CD8-positive, alpha-beta memory T cell (primary cell): ENCODE measurements at regions not wholly inside any gene's neighbourhood (a gene's known extent, or its start where the extent isn't known, plus 50 kb on each side); places are given as distances from the start of the nearest gene placed in this dataset.
"Not testable (repeated sequence)": the region's sequence is repeated elsewhere in the genome, so short reads cannot be mapped to it uniquely, and the experiment has no call there.

Source experiments
- CTCF ChIA-PET: fragments of 350-600 bp; sonication (Branson Sonifier 250); formaldehyde crosslinking; loops from one replicate; lab custom pipeline; 2021; ENCODE audit warnings: antibody characterized with exemption; lab: Charles Lee
- POLR2A ChIA-PET: fragments of 350-600 bp; sonication (Branson Sonifier 250); formaldehyde crosslinking; loops from one replicate; lab custom pipeline; 2021; ENCODE audit warnings: antibody characterized with exemption; lab: Charles Lee
- DNase-seq, 5 donors: peaks; one replicate each; pipeline versions ENCODE4 v3.0.0 to v3.0.0-alpha.2; 2020 to 2022; ENCODE audit warnings: mixed read lengths in 1 of 5
- H3K27ac ChIP-seq: one replicate; pipeline ENCODE4 v1.7.0; 2013; ENCODE audit warnings: low read depth, mild to moderate bottlenecking, low read length, moderate library complexity
- H3K27me3 ChIP-seq: 2 replicates; pipeline ENCODE4 v1.7.0; 2013; ENCODE audit warnings: low read length, mild to moderate bottlenecking; ENCODE audit not compliant: insufficient read depth, poor library complexity, severe bottlenecking
- H3K36me3 ChIP-seq: 2 replicates; pipeline ENCODE4 v1.7.0; 2013; ENCODE audit warnings: mild to moderate bottlenecking, low read length, moderate library complexity; ENCODE audit not compliant: insufficient read depth
- H3K4me1 ChIP-seq: 2 replicates; pipeline ENCODE4 v1.7.0; 2013; ENCODE audit warnings: mild to moderate bottlenecking, low read length, moderate library complexity; ENCODE audit not compliant: insufficient read depth
- H3K4me3 ChIP-seq: 2 replicates; pipeline ENCODE4 v1.7.0; 2013; ENCODE audit warnings: mild to moderate bottlenecking, low read length
- H3K9me3 ChIP-seq: 2 replicates; pipeline ENCODE4 v1.7.0; 2013; ENCODE audit warnings: mild to moderate bottlenecking, low read length
- H3K27ac Mint-ChIP-seq, 8 donors: one replicate each; pipeline ENCODE4 v1.8.0; 2020 to 2021; ENCODE audit warnings: mixed read lengths in 8 of 8, mild to moderate bottlenecking in 6 of 8, inconsistent platforms in 3 of 8, moderate library complexity in 3 of 8
- H3K27me3 Mint-ChIP-seq, 2 donors: one replicate each; pipeline ENCODE4 v1.8.0; 2020 to 2021; ENCODE audit warnings: mixed read lengths in 2 of 2, mild to moderate bottlenecking in 1 of 2, moderate library complexity in 1 of 2
- H3K36me3 Mint-ChIP-seq, 3 donors: one replicate each; pipeline ENCODE4 v1.8.0; 2020 to 2021; ENCODE audit warnings: mixed read lengths in 3 of 3, inconsistent platforms in 1 of 3, mild to moderate bottlenecking in 1 of 3
- H3K4me1 Mint-ChIP-seq, 3 donors: one replicate each; pipeline ENCODE4 v1.8.0; 2020 to 2021; ENCODE audit warnings: mixed read lengths in 3 of 3, inconsistent platforms in 1 of 3, mild to moderate bottlenecking in 1 of 3
- H3K4me3 Mint-ChIP-seq, 7 donors: one replicate each; pipeline ENCODE4 v1.8.0; 2020 to 2021; ENCODE audit warnings: mixed read lengths in 7 of 7, mild to moderate bottlenecking in 6 of 7, moderate library complexity in 4 of 7, inconsistent platforms in 2 of 7
- H3K9me3 Mint-ChIP-seq, 5 donors: one replicate each; pipeline ENCODE4 v1.8.0; 2020 to 2022; ENCODE audit warnings: mixed read lengths in 5 of 5, mild to moderate bottlenecking in 3 of 5, moderate library complexity in 2 of 5, inconsistent platforms in 1 of 5

- H3K9me3 ChIP-seq = no peaks in the 10 kb centered on the region
- DNase-seq = no peak
- H3K36me3 ChIP-seq = no peaks in the 10 kb centered on the region
- H3K4me1 Mint-ChIP-seq = no peaks in the 10 kb centered on the region
- no peaks in the 10 kb centered on the region for H3K4me1 ChIP-seq
- no peaks in the 10 kb centered on the region for H3K27me3 ChIP-seq
- POLR2A ChIA-PET = no interaction called here
- H3K27ac Mint-ChIP-seq = no peak overlapping the region
- CTCF ChIA-PET = interaction anchor here (0.7 kb wide), 1 partner anchor 838 kb away, joined by 3 read pairs; no protein-coding TSS in a partner anchor
- no peaks in the 10 kb centered on the region for H3K36me3 Mint-ChIP-seq
- peaks cover 0 to 14% of the 10 kb centered on the region in 2 donors for H3K27me3 Mint-ChIP-seq
- H3K9me3 Mint-ChIP-seq = no peaks in the 10 kb centered on the region
- H3K4me3 Mint-ChIP-seq = no peak overlapping the region
- no peak overlapping the region for H3K27ac ChIP-seq
- H3K4me3 ChIP-seq = no peak overlapping the region
Observed at GRCh38 chr14:57150449-57150848, 118.3 kb downstream of the EXOC5 start.

DNA sequence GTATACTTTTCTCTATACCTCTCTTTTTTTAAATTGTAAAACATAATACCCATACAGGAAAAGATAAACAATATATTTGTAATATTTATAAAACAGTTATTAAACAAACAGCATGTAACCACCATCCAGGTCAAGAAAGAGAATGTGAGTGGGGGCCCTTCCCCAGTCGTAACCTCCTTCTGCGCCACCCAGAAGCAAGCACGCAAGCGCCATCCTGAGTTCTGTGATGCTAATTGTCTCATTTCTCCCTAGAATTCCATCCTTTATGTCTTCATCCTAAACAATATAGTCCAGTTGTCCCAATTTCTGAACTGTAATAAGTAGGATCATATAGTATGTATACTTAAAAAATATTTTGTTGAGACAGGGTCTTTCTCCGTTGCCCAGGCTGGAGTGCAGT, 129.5 kb downstream of the EXOC5 start:
- Mint-ChIP-seq H3K4me3 (no peak overlapping the region), H3K27ac (no peak overlapping the region), H3K27me3 (peaks cover 7 to 16% of the 10 kb centered on the region in 2 donors), H3K9me3 (no peaks in the 10 kb centered on the region), H3K4me1 (no peaks in the 10 kb centered on the region), H3K36me3 (no peaks in the 10 kb centered on the region)
- H3K9me3 ChIP-seq = no peaks in the 10 kb centered on the region
- no peaks in the 10 kb centered on the region for H3K4me1 ChIP-seq
- CTCF ChIA-PET = no interaction called here
- H3K36me3 ChIP-seq = no peaks in the 10 kb centered on the region
- H3K27me3 ChIP-seq = no peaks in the 10 kb centered on the region
- no peak overlapping the region for H3K27ac ChIP-seq
- DNase-seq = no peak
- no peak overlapping the region for H3K4me3 ChIP-seq
- POLR2A ChIA-PET = no interaction called here

GRCh38 chr14:57136669-57137328, 131.9 kb downstream of the EXOC5 start:
- Mint-ChIP-seq H3K4me1 (no peaks in the 10 kb centered on the region), H3K4me3 (no peak overlapping the region), H3K36me3 (no peaks in the 10 kb centered on the region), H3K9me3 (no peaks in the 10 kb centered on the region), H3K27ac (no peak overlapping the region), H3K27me3 (peaks cover 5 to 11% of the 10 kb centered on the region in 2 donors)
- H3K27me3 ChIP-seq = no peaks in the 10 kb centered on the region
- H3K27ac ChIP-seq = no peak overlapping the region
- CTCF ChIA-PET = no interaction called here
- DNase-seq = no peak
- H3K36me3 ChIP-seq = no peaks in the 10 kb centered on the region
- no peaks in the 10 kb centered on the region for H3K9me3 ChIP-seq
- no peak overlapping the region for H3K4me3 ChIP-seq
- POLR2A ChIA-PET = no interaction called here
- H3K4me1 ChIP-seq = no peaks in the 10 kb centered on the region

GRCh38 chr14:57127809-57128208, 140.9 kb downstream of the EXOC5 start:
- H3K36me3 Mint-ChIP-seq, POLR2A ChIA-PET, H3K27ac Mint-ChIP-seq: not testable (repeated sequence)

GRCh38 chr14:57122129-57122528, 146.6 kb downstream of the EXOC5 start:
- Histone ChIP-seq H3K36me3 (no peaks in the 10 kb centered on the region), H3K9me3 (no peaks in the 10 kb centered on the region), H3K4me3 (no peak overlapping the region), H3K4me1 (no peaks in the 10 kb centered on the region), H3K27ac (no peak overlapping the region), H3K27me3 (no peaks in the 10 kb centered on the region)
- no peaks in the 10 kb centered on the region for H3K36me3 Mint-ChIP-seq
- no peak overlapping the region for H3K4me3 Mint-ChIP-seq
- peaks cover 6 to 19% of the 10 kb centered on the region in 2 donors for H3K27me3 Mint-ChIP-seq
- ChIA-PET POLR2A (no interaction called here), CTCF (no interaction called here)
- H3K9me3 Mint-ChIP-seq = peaks cover 0 to 2% (median 0%) of the 10 kb centered on the region in 5 donors
- H3K27ac Mint-ChIP-seq = no peak overlapping the region
- H3K4me1 Mint-ChIP-seq = no peaks in the 10 kb centered on the region
- DNase-seq = no peak

More at GRCh38 chr14:57127809-57128208, 140.9 kb downstream of the EXOC5 start:
- H3K4me3 Mint-ChIP-seq, H3K27me3 ChIP-seq, H3K9me3 ChIP-seq, CTCF ChIA-PET, H3K27ac ChIP-seq, H3K4me3 ChIP-seq, H3K36me3 ChIP-seq, H3K4me1 ChIP-seq, DNase-seq, H3K9me3 Mint-ChIP-seq, H3K4me1 Mint-ChIP-seq: not testable (repeated sequence)
- peaks cover 7 to 11% of the 10 kb centered on the region in 2 donors for H3K27me3 Mint-ChIP-seq

DNA sequence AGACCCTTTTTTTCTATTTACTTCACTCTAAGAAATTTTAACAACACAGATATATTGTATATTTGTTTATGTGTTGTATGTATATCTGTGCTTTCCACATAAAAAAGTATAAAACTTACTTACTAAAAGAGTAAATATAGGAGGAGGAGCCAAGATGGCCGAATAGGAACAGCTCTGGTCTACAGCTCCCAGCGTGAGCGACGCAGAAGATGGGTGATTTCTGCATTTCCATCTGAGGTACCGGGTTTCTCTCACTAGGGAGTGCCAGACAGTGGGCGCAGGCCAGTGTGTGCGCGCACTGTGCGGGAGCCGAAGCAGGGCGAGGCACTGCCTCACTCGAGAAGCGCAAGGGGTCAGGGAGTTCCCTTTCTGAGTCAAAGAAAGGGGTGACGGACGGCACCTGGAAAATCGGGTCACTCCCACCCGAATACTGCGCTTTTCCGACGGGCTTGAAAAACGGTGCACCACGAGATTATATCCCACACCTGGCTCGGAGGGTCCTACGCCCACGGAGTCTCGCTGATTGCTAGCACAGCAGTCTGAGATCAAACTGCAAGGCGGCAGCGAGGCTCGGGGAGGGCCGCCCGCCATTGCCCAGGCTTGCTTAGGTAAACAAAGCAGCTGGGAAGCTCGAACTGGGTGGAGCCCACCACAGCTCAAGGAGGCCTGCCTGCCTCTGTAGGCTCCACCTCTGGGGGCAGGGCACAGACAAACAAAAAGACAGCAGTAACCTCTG, 156.5 kb downstream of the EXOC5 start:
- H3K36me3 Mint-ChIP-seq, H3K4me1 ChIP-seq, H3K36me3 ChIP-seq, H3K27ac Mint-ChIP-seq, POLR2A ChIA-PET, H3K27me3 ChIP-seq, H3K4me1 Mint-ChIP-seq, CTCF ChIA-PET, H3K4me3 ChIP-seq, H3K27ac ChIP-seq, DNase-seq, H3K9me3 ChIP-seq: not testable (repeated sequence)
- Mint-ChIP-seq H3K27me3 (peaks cover 10 to 20% of the 10 kb centered on the region in 2 donors), H3K9me3 (peaks cover 4 to 32% (median 23%) of the 10 kb centered on the region in 5 donors), H3K4me3 (peak overlapping the region in 3 of 7 donors; percentile 52 to 55 (median 52))

DNA sequence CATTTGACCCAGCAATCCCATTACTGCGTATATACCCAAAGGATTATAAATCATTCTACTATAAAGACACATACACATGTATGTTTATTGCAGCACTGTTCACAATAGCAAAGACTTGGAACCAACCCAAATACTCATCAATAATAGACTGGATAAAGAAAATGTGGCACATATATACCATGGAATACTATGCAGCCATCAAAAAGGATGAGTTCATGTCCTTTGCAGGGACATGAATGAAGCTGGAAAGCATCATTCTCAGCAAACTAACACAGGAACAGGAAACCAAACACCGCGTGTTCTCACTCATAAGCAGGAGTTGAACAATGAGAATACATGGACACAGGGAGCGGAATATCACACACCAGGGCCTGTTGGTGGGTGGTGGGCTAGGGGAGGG, 158.3 kb downstream of the EXOC5 start:
- H3K27ac Mint-ChIP-seq = peak overlapping the region in 1 of 8 donors; percentile 60
- H3K9me3 Mint-ChIP-seq = peaks cover 4 to 32% (median 25%) of the 10 kb centered on the region in 5 donors
- H3K4me1 ChIP-seq, H3K4me3 ChIP-seq, H3K27me3 ChIP-seq, POLR2A ChIA-PET, H3K9me3 ChIP-seq, H3K4me3 Mint-ChIP-seq, H3K27ac ChIP-seq, H3K4me1 Mint-ChIP-seq, DNase-seq, H3K36me3 Mint-ChIP-seq, CTCF ChIA-PET, H3K36me3 ChIP-seq: not testable (repeated sequence)
- peaks cover 10 to 29% of the 10 kb centered on the region in 2 donors for H3K27me3 Mint-ChIP-seq

DNA sequence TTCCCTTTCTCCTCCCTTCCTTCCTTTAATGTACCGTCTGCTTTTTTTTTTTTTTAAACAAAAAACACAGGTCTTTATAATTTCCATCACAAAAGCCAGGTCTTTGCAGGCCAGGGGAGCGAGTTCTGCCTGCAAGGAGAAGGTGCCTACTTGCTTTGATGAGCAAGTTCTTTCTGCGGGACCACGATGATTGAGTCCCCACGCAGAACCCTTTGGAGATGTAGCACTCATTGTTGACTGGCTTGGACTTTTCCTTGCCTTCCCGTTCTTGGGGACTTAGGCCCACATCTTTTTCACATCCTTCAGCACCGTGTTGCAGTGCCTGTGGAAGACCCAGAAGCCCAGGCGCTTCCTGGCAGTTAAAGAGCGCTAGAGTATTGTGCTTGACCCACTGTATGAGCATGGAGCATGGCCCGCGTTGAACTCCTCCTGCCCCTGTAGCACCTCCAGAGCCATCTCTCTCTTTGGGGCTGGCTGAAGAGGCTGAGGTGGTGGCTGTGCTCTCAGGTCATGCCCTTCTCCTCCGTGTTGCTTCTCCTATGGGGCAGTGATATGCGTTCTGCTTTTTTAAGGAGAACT, 177.6 kb downstream of the EXOC5 start:
- Mint-ChIP-seq H3K36me3 (no peaks in the 10 kb centered on the region), H3K4me1 (no peaks in the 10 kb centered on the region), H3K4me3 (no peak overlapping the region), H3K9me3 (peaks cover 0 to 6% (median 1%) of the 10 kb centered on the region in 5 donors), H3K27ac (no peak overlapping the region), H3K27me3 (peaks cover 0 to 9% of the 10 kb centered on the region in 2 donors)
- Histone ChIP-seq H3K27me3 (no peaks in the 10 kb centered on the region), H3K9me3 (no peaks in the 10 kb centered on the region), H3K4me3 (no peak overlapping the region), H3K4me1 (no peaks in the 10 kb centered on the region), H3K36me3 (no peaks in the 10 kb centered on the region), H3K27ac (no peak overlapping the region)
- ChIA-PET POLR2A (no interaction called here), CTCF (no interaction called here)
- no peak for DNase-seq
